ENCODE measurements at regions not wholly inside any gene's neighbourhood (a gene's known extent, or its start where the extent isn't known, plus 50 kb on each side); places are given as distances from the start of the nearest gene placed in this dataset.

GRCh38 chr16:63346000-63346399 lies 1309.8 kb upstream of the CDH8 start:
- TF ChIP-seq POLR2AphosphoS5 (IDR thresholded peaks at IDR 0.05; ENCODE audit: low read depth, low read length) (no peak), TAF1 (IDR thresholded peaks at IDR 0.05; ENCODE audit: borderline replicate concordance, insufficient read depth, low read length) (no peak), REST (IDR thresholded peaks at IDR 0.05; ENCODE audit: insufficient read depth in 1 of 2, low read depth in 2 of 2, low read length in 2 of 2) (no peak), SIN3A (IDR thresholded peaks at IDR 0.05; ENCODE audit: borderline replicate concordance, insufficient read depth, low read length) (no peak)

Measured in PFSK-1 (cell line).